MCF 10A (cell line): ENCODE measurements at regions not wholly inside any gene's neighbourhood (a gene's known extent, or its start where the extent isn't known, plus 50 kb on each side); places are given as distances from the start of the nearest gene placed in this dataset.
A peak's percentile ranks its signal among the peaks of the same experiment; 100 is the strongest.
"Not testable (repeated sequence)": the region's sequence is repeated elsewhere in the genome, so short reads cannot be mapped to it uniquely, and the experiment has no call there.

ENCODE experiments used
- BruUV-seq: library from RNA; stranded (reverse); fragments of 400-500 nt; replicated peaks from 2 replicates; lab custom pipeline; 2021; lab: Mats Ljungman, UMichigan
- CTCF ChIA-PET: fragments of 300-600 bp; sonication (Branson Sonifier 250); formaldehyde crosslinking; extraction: SDS; loops from one replicate; lab custom pipeline; 2021; ENCODE audit warnings: antibody characterized with exemption, inconsistent platforms; lab: Yijun Ruan, JAX
- POLR2A ChIA-PET: fragments of 300-600, 350-650 bp; sonication (Branson Sonifier 250); formaldehyde crosslinking; extraction: SDS; loops from one replicate; lab custom pipeline; 2020; ENCODE audit warnings: antibody characterized with exemption, inconsistent platforms; lab: Yijun Ruan, JAX
- DNase-seq: peaks from one replicate; pipeline ENCODE4 v3.0.0-alpha.2; 2018; ENCODE audit not compliant: unreplicated experiment
- H3K27ac Mint-ChIP-seq: one replicate; pipeline ENCODE4 v1.8.0; 2022; ENCODE audit warnings: mild to moderate bottlenecking, low read depth, mixed read lengths; ENCODE audit not compliant: unreplicated experiment
- H3K27me3 Mint-ChIP-seq: one replicate; pipeline ENCODE4 v1.8.0; 2022; ENCODE audit warnings: mixed read lengths; ENCODE audit not compliant: insufficient read depth, unreplicated experiment
- H3K36me3 Mint-ChIP-seq: one replicate; pipeline ENCODE4 v1.8.0; 2022; ENCODE audit warnings: mild to moderate bottlenecking, moderate library complexity, mixed read lengths; ENCODE audit not compliant: insufficient read depth, unreplicated experiment
- H3K4me1 Mint-ChIP-seq: one replicate; pipeline ENCODE4 v1.8.0; 2022; ENCODE audit warnings: mixed read lengths; ENCODE audit not compliant: insufficient read depth, unreplicated experiment
- H3K4me3 Mint-ChIP-seq: one replicate; pipeline ENCODE4 v1.8.0; 2022; ENCODE audit warnings: mild to moderate bottlenecking, moderate library complexity, mixed read lengths; ENCODE audit not compliant: unreplicated experiment
- H3K9me3 Mint-ChIP-seq: one replicate; pipeline ENCODE4 v1.8.0; 2022; ENCODE audit warnings: mixed read lengths; ENCODE audit not compliant: unreplicated experiment
- CTCF ChIP-seq: fragments of 200-600 bp; IDR thresholded peaks from one replicate; pipeline ENCODE4 v1.8.0; 2022; ENCODE audit warnings: antibody characterized with exemption, mild to moderate bottlenecking; ENCODE audit not compliant: unreplicated experiment
- intact Hi-C: fragments of 100-400 bp; cut with micrococcal nuclease; formaldehyde crosslinking; loops from 2 replicates; pipeline ENCODE4 v1.14.1; 2022

GRCh38 chr17:5770441-5771270 lies 186.3 kb upstream of the NLRP1 start:
- Mint-ChIP-seq H3K27me3 (peaks cover 14% of the 10 kb centered on the region), H3K4me1 (peaks cover 12% of the 10 kb centered on the region), H3K4me3 (no peak overlapping the region), H3K27ac (no peak overlapping the region), H3K36me3 (no peaks in the 10 kb centered on the region), H3K9me3 (no peaks in the 10 kb centered on the region)
- CTCF ChIA-PET, result no interaction called here
- DNase-seq, result no peak
- no peak for TF ChIP-seq CTCF
- BruUV-seq, result no TSS peak
- POLR2A ChIA-PET, result no interaction called here
- intact Hi-C loops, result loop anchor here (10.0 kb wide), 1 partner anchor 294 kb away; no protein-coding TSS in a partner anchor

- POLR2A ChIA-PET, H3K36me3 Mint-ChIP-seq, BruUV-seq, H3K27ac Mint-ChIP-seq, H3K4me3 Mint-ChIP-seq, CTCF ChIA-PET, H3K27me3 Mint-ChIP-seq, DNase-seq, H3K9me3 Mint-ChIP-seq: not testable (repeated sequence)
- H3K4me1 Mint-ChIP-seq, result peaks cover 17% of the 10 kb centered on the region
- intact Hi-C loops, result loop anchor here (10.0 kb wide), 1 partner anchor 294 kb away; no protein-coding TSS in a partner anchor
Measured at GRCh38 chr17:5771271-5771577, 186.9 kb upstream of the NLRP1 start.

DNA sequence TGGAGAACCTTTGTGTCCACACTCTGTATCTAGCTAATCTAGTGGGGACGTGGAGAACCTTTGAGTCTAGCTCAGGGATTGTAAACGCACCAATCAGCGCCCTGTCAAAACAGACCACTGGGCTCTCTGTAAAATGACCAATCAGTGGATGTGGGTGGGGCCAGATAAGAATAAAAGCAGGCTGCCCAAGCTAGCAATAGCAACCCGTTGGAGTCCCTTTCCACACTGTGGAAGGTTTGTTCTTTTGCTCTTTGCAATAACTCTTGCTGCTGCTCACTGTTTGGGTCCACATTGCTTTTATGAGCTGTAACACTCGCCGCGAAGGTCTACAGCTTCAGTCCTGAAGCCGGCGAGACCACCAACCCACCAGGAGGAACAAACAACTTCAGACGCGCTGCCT lies 187.7 kb upstream of the NLRP1 start:
- DNase-seq, H3K36me3 Mint-ChIP-seq, H3K4me3 Mint-ChIP-seq, H3K9me3 Mint-ChIP-seq, POLR2A ChIA-PET, BruUV-seq, H3K27me3 Mint-ChIP-seq, H3K27ac Mint-ChIP-seq: not testable (repeated sequence)
- intact Hi-C loops, result loop anchor here (10.0 kb wide), 1 partner anchor 293 kb away; no protein-coding TSS in a partner anchor
- peaks cover 22% of the 10 kb centered on the region for H3K4me1 Mint-ChIP-seq
- CTCF ChIA-PET, result interaction anchor here (1.1 kb wide), 1 partner anchor 603 kb away, joined by 3 read pairs; no protein-coding TSS in a partner anchor

- POLR2A ChIA-PET, result no interaction called here
- no peaks in the 10 kb centered on the region for H3K36me3 Mint-ChIP-seq
- no TSS peak for BruUV-seq
- intact Hi-C loops, result loop anchor here (10.0 kb wide), 1 partner anchor 292 kb away; no protein-coding TSS in a partner anchor
- no peak for TF ChIP-seq CTCF
- no peaks in the 10 kb centered on the region for H3K9me3 Mint-ChIP-seq
- H3K4me3 Mint-ChIP-seq, result no peak overlapping the region
- CTCF ChIA-PET, result interaction anchor here (1.0 kb wide), 1 partner anchor 8 kb away, joined by 3 read pairs; no protein-coding TSS in a partner anchor
- peaks cover 29% of the 10 kb centered on the region for H3K4me1 Mint-ChIP-seq
- peak overlapping the region; percentile 57 for H3K27ac Mint-ChIP-seq
- peak; percentile 78 for DNase-seq
- H3K27me3 Mint-ChIP-seq, result no peaks in the 10 kb centered on the region
Measured at GRCh38 chr17:5772720-5773119, 188.4 kb upstream of the NLRP1 start.

DNA sequence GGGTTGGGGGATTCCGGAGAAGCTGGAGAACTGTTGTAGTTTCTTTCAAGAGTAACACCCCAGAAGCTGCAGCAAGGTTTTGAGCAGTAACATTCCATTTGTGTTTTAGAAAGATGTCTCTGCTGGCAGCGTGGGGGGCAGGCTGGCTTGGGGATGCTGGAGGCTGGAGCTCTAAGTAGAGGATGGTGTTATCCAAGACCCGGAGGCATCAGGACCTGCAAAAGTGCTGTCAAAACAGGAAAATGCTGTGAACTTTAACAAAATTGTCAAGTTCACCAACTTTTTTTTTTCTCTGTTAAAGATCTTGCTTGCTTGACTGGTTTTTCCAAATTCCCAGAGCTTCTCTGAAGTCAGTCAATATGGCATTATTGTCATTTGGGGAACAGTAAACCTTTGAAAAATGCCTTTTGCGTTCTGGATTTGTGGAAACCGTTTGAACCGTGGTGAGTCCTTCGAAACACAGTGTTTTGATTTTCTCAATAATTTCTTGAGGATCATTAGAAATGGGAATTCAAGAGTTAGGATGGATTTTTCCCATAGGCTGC lies 189.6 kb upstream of the NLRP1 start:
- POLR2A ChIA-PET, result interaction anchor here (0.6 kb wide), 1 partner anchor 182 kb away, joined by 5 read pairs; no protein-coding TSS in a partner anchor
- no peak for DNase-seq
- H3K36me3 Mint-ChIP-seq, result no peaks in the 10 kb centered on the region
- H3K27me3 Mint-ChIP-seq, result no peaks in the 10 kb centered on the region
- H3K4me1 Mint-ChIP-seq, result peaks cover 29% of the 10 kb centered on the region
- CTCF ChIA-PET, result interaction anchor here (1.0 kb wide), 1 partner anchor 10 kb away, joined by 3 read pairs; no protein-coding TSS in a partner anchor
- no peak overlapping the region for H3K4me3 Mint-ChIP-seq
- H3K9me3 Mint-ChIP-seq, result no peaks in the 10 kb centered on the region
- TF ChIP-seq CTCF, result no peak
- no TSS peak for BruUV-seq
- no peak overlapping the region for H3K27ac Mint-ChIP-seq
- intact Hi-C loops, result loop anchor here (10.0 kb wide), 1 partner anchor 291 kb away; no protein-coding TSS in a partner anchor
